Mesothelial cell of epicardium (in vitro differentiated cells): ENCODE measurements at regions not wholly inside any gene's neighbourhood (a gene's known extent, or its start where the extent isn't known, plus 50 kb on each side); places are given as distances from the start of the nearest gene placed in this dataset.

ENCODE experiments used
- DNase-seq, 2 experiments: peaks; one replicate each; pipeline ENCODE4 v3.0.0; 2021; ENCODE audit warnings: low spot score in 2 of 2; ENCODE audit not compliant: unreplicated experiment in 2 of 2
- H3K27ac Mint-ChIP-seq: 2 replicates; pipeline ENCODE4 v1.8.0; 2021; ENCODE audit warnings: mixed read lengths
- H3K27me3 Mint-ChIP-seq: 2 replicates; pipeline ENCODE4 v1.8.0; 2021; ENCODE audit warnings: low read depth, mixed read lengths
- H3K36me3 Mint-ChIP-seq: 2 replicates; pipeline ENCODE4 v1.8.0; 2021; ENCODE audit warnings: mixed read lengths
- H3K4me1 Mint-ChIP-seq: 2 replicates; pipeline ENCODE4 v1.8.0; 2021; ENCODE audit warnings: mixed read lengths
- H3K4me3 Mint-ChIP-seq: 2 replicates; pipeline ENCODE4 v1.8.0; 2021; ENCODE audit warnings: mild to moderate bottlenecking, moderate library complexity, mixed read lengths
- H3K9me3 Mint-ChIP-seq: 2 replicates; pipeline ENCODE4 v1.8.0; 2021; ENCODE audit warnings: mixed read lengths
- CTCF ChIP-seq: fragments of 200-600 bp; sonication (generic); IDR thresholded peaks from one replicate; pipeline ENCODE4 v1.5.0; 2021; ENCODE audit warnings: antibody characterized with exemption; ENCODE audit not compliant: unreplicated experiment
- microRNA-seq: library from miRNA; unstranded; fragments of <30 nt; microRNA quantifications from one replicate; pipeline ENCODE4 v1.2.0, GENCODE V29; 2021; ENCODE audit warnings: inconsistent platforms, mixed read lengths

- no peaks in the 10 kb centered on the region for H3K27me3 Mint-ChIP-seq
- peak overlapping the region; percentile 21 for H3K27ac Mint-ChIP-seq
- H3K36me3 Mint-ChIP-seq = no peaks in the 10 kb centered on the region
- no peak for DNase-seq
- H3K4me3 Mint-ChIP-seq = no peak overlapping the region
- no peaks in the 10 kb centered on the region for H3K9me3 Mint-ChIP-seq
- peaks cover 73% of the 10 kb centered on the region for H3K4me1 Mint-ChIP-seq
- no peak for TF ChIP-seq CTCF
These were observed 52.9 kb upstream of the TENM3 start for GRCh38 chr4:182190306-182190705.

- Mint-ChIP-seq H3K27me3 (no peaks in the 10 kb centered on the region), H3K27ac (peak overlapping the region; percentile 64), H3K4me3 (no peak overlapping the region), H3K4me1 (peaks cover 64% of the 10 kb centered on the region), H3K9me3 (no peaks in the 10 kb centered on the region), H3K36me3 (no peaks in the 10 kb centered on the region)
- DNase-seq = no peak
- TF ChIP-seq CTCF = no peak
These were observed 50.6 kb upstream of the TENM3 start for GRCh38 chr4:182192511-182193181.

- no peak for DNase-seq
- H3K4me1 Mint-ChIP-seq = peaks cover 62% of the 10 kb centered on the region
- H3K4me3 Mint-ChIP-seq = no peak overlapping the region
- H3K9me3 Mint-ChIP-seq = no peaks in the 10 kb centered on the region
- H3K27me3 Mint-ChIP-seq = no peaks in the 10 kb centered on the region
- peak overlapping the region; percentile 37 for H3K27ac Mint-ChIP-seq
- H3K36me3 Mint-ChIP-seq = no peaks in the 10 kb centered on the region
- TF ChIP-seq CTCF = no peak
These were observed 49.9 kb upstream of the TENM3 start for GRCh38 chr4:182193311-182193710.

Small RNA genes lying in the stretch of these regions (microRNA-seq; reads per million reads assigned to microRNA genes)
- 47.5 reads per million, percentile 58 among the genes with 10 or more reads in this experiment for gene MIR1305
